Adrenal gland (tissue), 5 donors: ENCODE measurements at regions not wholly inside any gene's neighbourhood (a gene's known extent, or its start where the extent isn't known, plus 50 kb on each side); places are given as distances from the start of the nearest gene placed in this dataset.

Experiments used
- CTCF ChIP-seq, 6 experiments: fragments of 450-650 bp in 4 of 6; fragments of 200-600 bp in 2 of 6; sonication (generic) in 1 of 6; IDR thresholded peaks; 1 replicate in 5 of 6; 2 replicates in 1 of 6; pipeline versions ENCODE4 v1.5.1 to v1.8.0; 2016 to 2021; ENCODE audit warnings: antibody characterized with exemption in 6 of 6, mild to moderate bottlenecking in 2 of 6, moderate library complexity in 1 of 6
- POLR2A ChIP-seq, 2 donors: fragments of 450-650 bp; IDR thresholded peaks; one replicate each; pipeline ENCODE4 v1.6.1; 2017; ENCODE audit warnings: antibody characterized with exemption in 2 of 2, mild to moderate bottlenecking in 2 of 2, moderate library complexity in 1 of 2
- donor health status: DM: no; HTN: no; CAD: no.

- no peak for TF ChIP-seq CTCF (IDR thresholded peaks at IDR 0.05)
- TF ChIP-seq POLR2A (IDR thresholded peaks at IDR 0.05): no peak
These were observed 195.5 kb upstream of the CDC14C start for GRCh38 chr7:48728799-48729198.
